Prostate gland (tissue), 2 donors: ENCODE measurements at regions not wholly inside any gene's neighbourhood (a gene's known extent, or its start where the extent isn't known, plus 50 kb on each side); places are given as distances from the start of the nearest gene placed in this dataset.

Experiments used
- CTCF ChIP-seq, 4 experiments: fragments of 200-600 bp in 2 of 4; fragments of 450-650 bp in 2 of 4; sonication (generic) in 2 of 4; IDR thresholded peaks; 1 replicate in 3 of 4; 2 replicates in 1 of 4; pipeline ENCODE4 v1.5.1; 2016 to 2019; ENCODE audit warnings: antibody characterized with exemption in 4 of 4, mild to moderate bottlenecking in 2 of 4, moderate library complexity in 2 of 4
- POLR2A ChIP-seq: fragments of 450-650 bp; IDR thresholded peaks from one replicate; pipeline ENCODE4 v1.6.1; 2016; ENCODE audit warnings: antibody characterized with exemption, mild to moderate bottlenecking
- POLR2AphosphoS5 ChIP-seq: sonication (generic); formaldehyde crosslinking; IDR thresholded peaks from one replicate; pipeline ENCODE4 v1.6.1; 2017; ENCODE audit warnings: antibody characterized with exemption

GRCh38 chr3:106126067-106126845, 257.4 kb upstream of the CBLB start:
- TF ChIP-seq CTCF (IDR thresholded peaks at IDR 0.05) (no peak), POLR2A (no peak), POLR2AphosphoS5 (no peak)
